ENCODE measurements at regions not wholly inside any gene's neighbourhood (a gene's known extent, or its start where the extent isn't known, plus 50 kb on each side); places are given as distances from the start of the nearest gene placed in this dataset.
"Not testable (repeated sequence)": the region's sequence is repeated elsewhere in the genome, so short reads cannot be mapped to it uniquely, and the experiment has no call there.

- no peak for DNase-seq (ENCODE audit: low read depth)
Observed at GRCh38 chr20:54848984-54849538, 373.7 kb downstream of the DOK5 start.

GRCh38 chr20:54848262-54848661 lies 372.9 kb downstream of the DOK5 start:
- DNase-seq (ENCODE audit: low read depth): no peak

GRCh38 chr20:54846948-54847347 lies 371.6 kb downstream of the DOK5 start:
- no peak for DNase-seq (ENCODE audit: low read depth)

- no peak for DNase-seq (ENCODE audit: low read depth)
Observed at GRCh38 chr20:54844346-54844745, 369.0 kb downstream of the DOK5 start.

- no peak for DNase-seq (ENCODE audit: low read depth)
Observed at GRCh38 chr20:54843865-54844264, 368.5 kb downstream of the DOK5 start.

- DNase-seq (ENCODE audit: low read depth): no peak
Observed at GRCh38 chr20:54843431-54843830, 368.0 kb downstream of the DOK5 start.

- DNase-seq (ENCODE audit: low read depth): no peak
Observed at GRCh38 chr20:54839224-54839623, 363.8 kb downstream of the DOK5 start.

GRCh38 chr20:54837226-54837625 lies 361.8 kb downstream of the DOK5 start:
- no peak for DNase-seq (ENCODE audit: low read depth)

- DNase-seq (ENCODE audit: low read depth): no peak
Observed at GRCh38 chr20:54822386-54822785, 347.0 kb downstream of the DOK5 start.

- no peak for DNase-seq (ENCODE audit: low read depth)
Observed at GRCh38 chr20:54820392-54820791, 345.0 kb downstream of the DOK5 start.

- DNase-seq (ENCODE audit: low read depth): no peak
Observed at GRCh38 chr20:54806462-54806861, 331.1 kb downstream of the DOK5 start.

GRCh38 chr20:54794874-54795273 lies 319.5 kb downstream of the DOK5 start:
- no peak for DNase-seq (ENCODE audit: low read depth)

GRCh38 chr20:54794110-54794509 lies 318.7 kb downstream of the DOK5 start:
- no peak for DNase-seq (ENCODE audit: low read depth)

GRCh38 chr20:54793291-54793992 lies 318.0 kb downstream of the DOK5 start:
- no peak for DNase-seq (ENCODE audit: low read depth)

- no peak for DNase-seq (ENCODE audit: low read depth)
Observed at GRCh38 chr20:54792688-54793087, 317.3 kb downstream of the DOK5 start.

GRCh38 chr20:54788260-54788659 lies 312.9 kb downstream of the DOK5 start:
- DNase-seq (ENCODE audit: low read depth): not testable (repeated sequence)

- not testable (repeated sequence) for DNase-seq (ENCODE audit: low read depth)
Observed at GRCh38 chr20:54782758-54783157, 307.4 kb downstream of the DOK5 start.

- DNase-seq (ENCODE audit: low read depth): no peak
Observed at GRCh38 chr20:54774426-54774825, 299.0 kb downstream of the DOK5 start.

GRCh38 chr20:54773643-54774000 lies 298.2 kb downstream of the DOK5 start:
- DNase-seq (ENCODE audit: low read depth): no peak

GRCh38 chr20:54772893-54773642 lies 297.7 kb downstream of the DOK5 start:
- no peak for DNase-seq (ENCODE audit: low read depth)

GRCh38 chr20:54766483-54766882 lies 291.1 kb downstream of the DOK5 start:
- DNase-seq (ENCODE audit: low read depth): no peak

GRCh38 chr20:54763366-54763765 lies 288.0 kb downstream of the DOK5 start:
- DNase-seq (ENCODE audit: low read depth): no peak

- no peak for DNase-seq (ENCODE audit: low read depth)
Observed at GRCh38 chr20:54759589-54759988, 284.2 kb downstream of the DOK5 start.
